WTC11 (cell line): ENCODE measurements at regions not wholly inside any gene's neighbourhood (a gene's known extent, or its start where the extent isn't known, plus 50 kb on each side); places are given as distances from the start of the nearest gene placed in this dataset.

Source experiments
- CREM ChIP-seq: sonication (generic); formaldehyde crosslinking; IDR thresholded peaks from 2 replicates; pipeline ENCODE4 v1.8.1; 2022; ENCODE audit warnings: mild to moderate bottlenecking, missing genetic modification reagents, moderate library complexity
- CTCF ChIP-seq: fragments of 200-600 bp; IDR thresholded peaks from 2 replicates; pipeline ENCODE4 v1.8.0; 2022; ENCODE audit warnings: antibody characterized with exemption
- ELF4 ChIP-seq: sonication (generic); formaldehyde crosslinking; IDR thresholded peaks from 2 replicates; pipeline ENCODE4 v1.8.1; 2022; ENCODE audit warnings: low read depth, mild to moderate bottlenecking, moderate library complexity, missing genetic modification reagents

- no peak for TF ChIP-seq ELF4 (CRISPR knock-in tag)
- TF ChIP-seq CREM (CRISPR knock-in tag): no peak
- TF ChIP-seq CTCF: no peak
Measured at GRCh38 chr13:82275644-82276043, 1606.6 kb downstream of the SLITRK1 start.
